ENCODE measurements at regions not wholly inside any gene's neighbourhood (a gene's known extent, or its start where the extent isn't known, plus 50 kb on each side); places are given as distances from the start of the nearest gene placed in this dataset.

- TF ChIP-seq POLR2A (IDR thresholded peaks at IDR 0.05; ENCODE audit: low read depth, low read length) (no peak), TAF1 (IDR thresholded peaks at IDR 0.05; ENCODE audit: borderline replicate concordance, low read depth, low read length) (no peak)
Measured at GRCh38 chr13:90055121-90055520, 1292.4 kb upstream of the MIR17HG start.

Data from GM12892 (cell line).